Ovary (tissue), 7 donors: ENCODE measurements at regions not wholly inside any gene's neighbourhood (a gene's known extent, or its start where the extent isn't known, plus 50 kb on each side); places are given as distances from the start of the nearest gene placed in this dataset.
"Not testable (repeated sequence)": the region's sequence is repeated elsewhere in the genome, so short reads cannot be mapped to it uniquely, and the experiment has no call there.

Experiments
- DNase-seq, 5 donors: peaks; one replicate each; pipeline ENCODE4 v3.0.0-alpha.2; 2019 to 2020
- H3K27ac ChIP-seq, 2 donors: fragments of 200-600 bp; one replicate each; pipeline versions ENCODE4 v1.5.1 to v1.8.0; 2019 to 2022
- H3K27me3 ChIP-seq: fragments of 200-600 bp; one replicate; pipeline ENCODE4 v1.8.0; 2022
- H3K36me3 ChIP-seq: fragments of 200-600 bp; sonication (generic); one replicate; pipeline ENCODE4 v1.5.1; 2019
- H3K4me1 ChIP-seq: one replicate; pipeline ENCODE4 v1.8.1; 2013; ENCODE audit warnings: mild to moderate bottlenecking, moderate library complexity; ENCODE audit not compliant: insufficient read depth
- H3K4me3 ChIP-seq: fragments of 200-600 bp; sonication (generic); one replicate; pipeline ENCODE4 v1.5.1; 2017
- H3K9me3 ChIP-seq, 2 donors: fragments of 200-600 bp in 1 of 2; sonication (generic) in 1 of 2; one replicate each; pipeline versions ENCODE4 v1.5.1 to v1.8.1; 2013 to 2019; ENCODE audit warnings: mild to moderate bottlenecking in 1 of 2, moderate library complexity in 1 of 2
- EP300 ChIP-seq: sonication (generic); formaldehyde crosslinking; IDR thresholded peaks from one replicate; pipeline ENCODE4 v1.6.1; 2017; ENCODE audit warnings: antibody characterized with exemption
- POLR2A ChIP-seq: fragments of 450-650 bp; IDR thresholded peaks from one replicate; pipeline ENCODE4 v1.6.1; 2017; ENCODE audit warnings: antibody characterized with exemption, mild to moderate bottlenecking, moderate library complexity
- WGBS, 3 donors: extraction: QIAGEN DNeasy Blood & Tissue Kit in 1 of 3; methylation state at CpG; one replicate each; pipeline versions ENCODE4 v1.1.5 to v1.1.7; 2013 to 2017; 5-methylcytosine and 5-hydroxymethylcytosine counted together
- intact Hi-C, 4 donors: fragments of 100-400 bp; cut with DNase I; formaldehyde crosslinking; loops; one replicate each; pipeline versions ENCODE4 v1.11.0 to v1.15.1; 2022 to 2023
- TF ChIP-seq, protein P1 (sequence below), 3 donors: fragments of 450-650 bp in 2 of 3; fragments of 200-600 bp in 1 of 3; IDR thresholded peaks; one replicate each; pipeline versions ENCODE4 v1.5.1 to v1.8.0; 2016 to 2022; ENCODE audit warnings: antibody characterized with exemption in 3 of 3, mild to moderate bottlenecking in 1 of 3
- donor health status: DM: no; HTN: no; CAD: no; lungs with moderate emphysema.
- donor health status: DM: no; HTN: no; CAD: no.
- donor health status: Bipolar disorder and iron deficiency.
- donor health status: DM: no; HTN: no; CAD: no.
- donor health status: DM: yes; HTN: yes; CAD: no.

DNA sequence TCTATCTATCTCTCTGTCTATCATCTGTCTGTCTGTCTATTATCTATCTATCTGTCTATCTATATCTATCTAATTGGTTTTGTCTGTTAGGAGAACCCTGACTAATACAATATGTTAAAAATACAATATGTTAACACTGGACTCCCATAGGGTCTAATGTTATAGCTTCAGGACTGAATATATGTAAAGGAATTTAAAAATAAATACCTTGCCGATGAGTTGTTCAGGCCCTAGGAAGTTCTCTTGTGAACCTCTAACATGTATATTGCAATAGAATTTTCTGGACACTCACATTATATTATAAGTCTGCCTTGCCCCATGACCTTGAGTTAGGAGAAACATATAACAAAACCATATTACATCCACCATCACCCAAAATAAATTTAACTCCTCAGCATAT lies 900.6 kb downstream of the NCAM2 start:
- no peak overlapping the region for H3K4me3 ChIP-seq
- 91 to 98% (median 93%) methylated on average over 1 of the region's 1 CpG for WGBS, 3 donors
- no peak overlapping the region for H3K27ac ChIP-seq
- intact Hi-C loops: no loop called here
- no peak for DNase-seq
- no peaks in the 10 kb centered on the region for H3K4me1 ChIP-seq
- TF ChIP-seq POLR2A (no peak), EP300 (no peak)
- TF ChIP-seq, protein P1, sequence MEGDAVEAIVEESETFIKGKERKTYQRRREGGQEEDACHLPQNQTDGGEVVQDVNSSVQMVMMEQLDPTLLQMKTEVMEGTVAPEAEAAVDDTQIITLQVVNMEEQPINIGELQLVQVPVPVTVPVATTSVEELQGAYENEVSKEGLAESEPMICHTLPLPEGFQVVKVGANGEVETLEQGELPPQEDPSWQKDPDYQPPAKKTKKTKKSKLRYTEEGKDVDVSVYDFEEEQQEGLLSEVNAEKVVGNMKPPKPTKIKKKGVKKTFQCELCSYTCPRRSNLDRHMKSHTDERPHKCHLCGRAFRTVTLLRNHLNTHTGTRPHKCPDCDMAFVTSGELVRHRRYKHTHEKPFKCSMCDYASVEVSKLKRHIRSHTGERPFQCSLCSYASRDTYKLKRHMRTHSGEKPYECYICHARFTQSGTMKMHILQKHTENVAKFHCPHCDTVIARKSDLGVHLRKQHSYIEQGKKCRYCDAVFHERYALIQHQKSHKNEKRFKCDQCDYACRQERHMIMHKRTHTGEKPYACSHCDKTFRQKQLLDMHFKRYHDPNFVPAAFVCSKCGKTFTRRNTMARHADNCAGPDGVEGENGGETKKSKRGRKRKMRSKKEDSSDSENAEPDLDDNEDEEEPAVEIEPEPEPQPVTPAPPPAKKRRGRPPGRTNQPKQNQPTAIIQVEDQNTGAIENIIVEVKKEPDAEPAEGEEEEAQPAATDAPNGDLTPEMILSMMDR (IDR thresholded peaks at IDR 0.05): no peak
- H3K36me3 ChIP-seq: no peaks in the 10 kb centered on the region
- H3K9me3 ChIP-seq: no peaks in the 10 kb centered on the region
- H3K27me3 ChIP-seq: no peaks in the 10 kb centered on the region

DNA sequence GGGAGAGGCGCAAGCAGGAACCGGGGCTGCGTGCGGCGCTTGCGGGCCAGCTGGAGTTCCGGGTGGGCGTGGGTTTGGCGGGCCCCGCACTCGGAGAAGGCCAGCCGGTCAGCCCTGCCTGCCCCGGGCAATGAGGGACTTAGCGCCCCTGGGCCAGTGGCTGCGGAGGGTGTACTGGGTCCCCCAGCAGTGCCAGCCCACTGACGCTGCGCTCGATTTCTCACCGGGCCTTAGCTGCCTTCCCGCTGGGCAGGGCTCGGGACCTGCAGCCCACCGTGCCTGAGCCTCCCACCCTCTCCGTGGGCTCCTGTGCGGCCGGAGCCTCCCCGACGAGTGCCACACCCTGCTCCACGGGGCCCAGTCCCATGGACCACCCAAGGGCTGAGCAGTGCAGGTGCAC lies 904.2 kb downstream of the NCAM2 start:
- H3K27ac ChIP-seq, H3K9me3 ChIP-seq, DNase-seq, H3K27me3 ChIP-seq, H3K36me3 ChIP-seq, H3K4me3 ChIP-seq, intact Hi-C loops, H3K4me1 ChIP-seq: not testable (repeated sequence)
- WGBS, 3 donors: 92 to 97% (median 95%) methylated on average over 19 to 28 of the region's 28 CpGs

DNA sequence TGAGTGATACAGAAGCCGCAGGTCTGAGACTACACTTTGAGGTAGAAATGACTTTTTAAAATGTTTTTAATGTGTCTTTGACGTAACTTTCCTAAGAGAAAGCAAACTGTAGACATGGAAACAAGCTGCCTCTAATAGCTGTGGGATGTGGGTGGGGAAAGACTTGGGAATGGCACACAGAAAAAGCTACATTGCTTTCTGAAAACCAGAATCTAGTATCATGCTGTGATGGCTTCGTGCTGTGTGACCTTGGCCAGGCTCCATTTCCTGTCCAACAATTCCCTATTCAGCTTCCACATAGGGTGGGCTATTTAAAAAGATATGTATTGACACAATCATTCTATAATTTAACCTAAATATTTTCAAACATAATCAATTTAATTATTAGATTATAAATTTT lies 909.1 kb downstream of the NCAM2 start:
- intact Hi-C loops: no loop called here
- Histone ChIP-seq H3K27me3 (no peaks in the 10 kb centered on the region), H3K4me3 (no peak overlapping the region), H3K27ac (no peak overlapping the region), H3K4me1 (no peaks in the 10 kb centered on the region), H3K36me3 (no peaks in the 10 kb centered on the region), H3K9me3 (no peaks in the 10 kb centered on the region)
- 43 to 52% (median 51%) methylated on average over 3 of the region's 3 CpGs for WGBS, 3 donors
- DNase-seq: no peak
- TF ChIP-seq, protein P1 (IDR thresholded peaks at IDR 0.05): no peak
- TF ChIP-seq POLR2A (no peak), EP300 (no peak)

DNA sequence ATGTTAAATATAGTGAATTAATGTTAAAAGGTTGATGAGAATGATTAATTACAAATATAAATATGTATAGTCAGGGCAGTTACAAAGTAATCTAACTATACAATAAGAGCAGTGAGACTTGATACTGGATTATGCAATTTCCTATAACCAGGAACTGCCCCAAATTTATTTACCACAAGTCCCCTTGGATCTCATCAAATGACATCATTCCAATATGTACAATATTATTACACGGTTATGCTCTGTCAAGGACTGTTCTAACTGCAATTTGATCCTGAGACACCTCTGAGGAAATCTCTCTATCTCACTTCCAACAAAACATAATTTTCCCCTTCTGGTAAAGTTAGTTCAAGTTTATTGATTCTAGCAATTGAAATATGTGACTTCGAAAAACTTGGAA lies 917.6 kb downstream of the NCAM2 start:
- DNase-seq: no peak
- H3K9me3 ChIP-seq: no peaks in the 10 kb centered on the region
- H3K4me3 ChIP-seq: no peak overlapping the region
- 20 to 48% (median 36%) methylated on average over 2 of the region's 2 CpGs for WGBS, 3 donors
- no peaks in the 10 kb centered on the region for H3K4me1 ChIP-seq
- intact Hi-C loops: no loop called here
- TF ChIP-seq EP300 (no peak), POLR2A (no peak)
- TF ChIP-seq, protein P1 (IDR thresholded peaks at IDR 0.05): no peak
- no peak overlapping the region for H3K27ac ChIP-seq
- no peaks in the 10 kb centered on the region for H3K36me3 ChIP-seq
- no peaks in the 10 kb centered on the region for H3K27me3 ChIP-seq

DNA sequence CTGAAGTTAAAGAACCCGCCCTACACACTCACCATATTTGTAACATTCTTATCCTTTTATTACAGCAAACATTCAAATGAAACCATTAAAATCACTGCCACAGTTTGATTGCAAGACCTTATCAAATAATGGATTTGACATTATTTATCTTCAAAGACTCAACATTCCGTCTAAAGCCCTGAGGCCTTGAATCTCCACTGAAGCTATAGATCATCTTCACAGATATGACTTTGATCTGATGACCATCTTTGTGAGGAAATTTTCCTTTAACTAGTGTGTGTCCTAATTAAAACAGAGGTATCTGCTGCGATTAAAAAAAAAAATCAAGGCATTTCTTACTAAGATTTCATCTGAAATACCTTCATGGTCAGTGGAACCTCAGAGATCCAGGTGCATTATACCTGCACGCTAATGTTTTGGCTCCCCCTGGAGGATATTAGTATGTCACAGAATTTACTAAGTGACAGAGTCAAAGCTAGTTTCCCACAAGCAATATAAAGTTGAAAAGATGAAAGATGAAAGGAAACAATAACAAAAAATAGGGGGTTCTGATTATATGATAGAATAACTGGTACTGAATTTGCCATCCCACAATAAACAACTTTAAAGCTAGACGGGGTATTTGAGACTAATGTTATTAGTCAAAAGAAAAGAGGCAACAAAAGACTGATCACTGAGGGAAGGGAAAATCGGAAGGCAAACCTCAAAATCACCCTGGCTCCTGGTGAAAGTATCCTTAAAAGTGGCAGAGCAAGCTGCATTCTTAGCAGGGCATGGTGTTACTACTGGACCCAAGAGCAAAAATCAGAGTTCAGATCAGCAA lies 923.4 kb downstream of the NCAM2 start:
- whole genome bisulfite sequencing, 3 donors: 47 to 54% (median 49%) methylated on average over 6 of the region's 6 CpGs

More for the DNA sequence above, 923.4 kb downstream of the NCAM2 start:
- Histone ChIP-seq H3K9me3 (no peaks in the 10 kb centered on the region), H3K4me1 (no peaks in the 10 kb centered on the region), H3K27ac (no peak overlapping the region), H3K4me3 (no peak overlapping the region), H3K27me3 (no peaks in the 10 kb centered on the region), H3K36me3 (no peaks in the 10 kb centered on the region)
- intact Hi-C loops: no loop called here
- DNase-seq: no peak
- no peak for TF ChIP-seq EP300
- TF ChIP-seq, protein P1 (IDR thresholded peaks at IDR 0.05): no peak
- TF ChIP-seq POLR2A: no peak
